H1 (cell line): ENCODE measurements at regions not wholly inside any gene's neighbourhood (a gene's known extent, or its start where the extent isn't known, plus 50 kb on each side); places are given as distances from the start of the nearest gene placed in this dataset.

Source experiments
- EP300 ChIP-seq, 2 experiments: IDR thresholded peaks; 1 replicate in 1 of 2; 2 replicates in 1 of 2; pipeline ENCODE4 v1.6.1; 2011 to 2012; ENCODE audit warnings: low read depth in 2 of 2, low read length in 2 of 2, mild to moderate bottlenecking in 2 of 2, borderline replicate concordance in 1 of 2, inconsistent platforms in 1 of 2, moderate library complexity in 1 of 2
- EZH2 ChIP-seq: fragments of 200-600 bp; sonication (generic); IDR thresholded peaks from 2 replicates; pipeline ENCODE4 v1.7.1; 2012; ENCODE audit warnings: low read depth, mild to moderate bottlenecking, moderate library complexity, low read length, inconsistent platforms; ENCODE audit not compliant: severe bottlenecking
- MAFK ChIP-seq: IDR thresholded peaks from 2 replicates; pipeline ENCODE4 v1.6.1; 2012; ENCODE audit warnings: low read depth, mild to moderate bottlenecking, improper control_type of control experiment, low read length
- POLR2A ChIP-seq, 2 experiments: IDR thresholded peaks; 1 replicate in 1 of 2; 2 replicates in 1 of 2; pipeline ENCODE4 v1.6.1; 2011; ENCODE audit warnings: low read depth in 2 of 2, low read length in 2 of 2, mild to moderate bottlenecking in 2 of 2; ENCODE audit errors: control extremely low read depth in 1 of 2
- POLR2AphosphoS5 ChIP-seq: IDR thresholded peaks from 2 replicates; pipeline ENCODE4 v1.6.1; 2011; ENCODE audit warnings: low read depth, low read length
- SRF ChIP-seq: IDR thresholded peaks from 2 replicates; pipeline ENCODE4 v1.6.1; 2011; ENCODE audit warnings: mild to moderate bottlenecking, low read depth, low read length, moderate library complexity
- TCF12 ChIP-seq: IDR thresholded peaks from 2 replicates; pipeline ENCODE4 v1.6.1; 2011; ENCODE audit warnings: low read depth, mild to moderate bottlenecking, low read length
- TF ChIP-seq, protein P1 (sequence below), 3 experiments: IDR thresholded peaks; 1 replicate in 2 of 3; 2 replicates in 1 of 3; pipeline versions ENCODE4 v1.5.1 to v1.6.1; 2011; ENCODE audit warnings: low read length in 3 of 3, mild to moderate bottlenecking in 3 of 3, inconsistent platforms in 2 of 3, low read depth in 1 of 3, moderate library complexity in 1 of 3; ENCODE audit not compliant: insufficient read depth in 1 of 3; ENCODE audit errors: control extremely low read depth in 1 of 3

- no peak for TF ChIP-seq EZH2
- no peak for TF ChIP-seq POLR2AphosphoS5
- TF ChIP-seq TCF12: no peak
- TF ChIP-seq, protein P1, sequence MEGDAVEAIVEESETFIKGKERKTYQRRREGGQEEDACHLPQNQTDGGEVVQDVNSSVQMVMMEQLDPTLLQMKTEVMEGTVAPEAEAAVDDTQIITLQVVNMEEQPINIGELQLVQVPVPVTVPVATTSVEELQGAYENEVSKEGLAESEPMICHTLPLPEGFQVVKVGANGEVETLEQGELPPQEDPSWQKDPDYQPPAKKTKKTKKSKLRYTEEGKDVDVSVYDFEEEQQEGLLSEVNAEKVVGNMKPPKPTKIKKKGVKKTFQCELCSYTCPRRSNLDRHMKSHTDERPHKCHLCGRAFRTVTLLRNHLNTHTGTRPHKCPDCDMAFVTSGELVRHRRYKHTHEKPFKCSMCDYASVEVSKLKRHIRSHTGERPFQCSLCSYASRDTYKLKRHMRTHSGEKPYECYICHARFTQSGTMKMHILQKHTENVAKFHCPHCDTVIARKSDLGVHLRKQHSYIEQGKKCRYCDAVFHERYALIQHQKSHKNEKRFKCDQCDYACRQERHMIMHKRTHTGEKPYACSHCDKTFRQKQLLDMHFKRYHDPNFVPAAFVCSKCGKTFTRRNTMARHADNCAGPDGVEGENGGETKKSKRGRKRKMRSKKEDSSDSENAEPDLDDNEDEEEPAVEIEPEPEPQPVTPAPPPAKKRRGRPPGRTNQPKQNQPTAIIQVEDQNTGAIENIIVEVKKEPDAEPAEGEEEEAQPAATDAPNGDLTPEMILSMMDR (IDR thresholded peaks at IDR 0.05; ENCODE audit: control extremely low read depth in 1 of 3, insufficient read depth in 1 of 3, low read depth in 1 of 3, low read length in 3 of 3): no peak
- no peak for TF ChIP-seq EP300 (IDR thresholded peaks at IDR 0.05; ENCODE audit: borderline replicate concordance in 1 of 2, low read depth in 2 of 2, low read length in 2 of 2)
- no peak for TF ChIP-seq MAFK
- no peak for TF ChIP-seq POLR2A (IDR thresholded peaks at IDR 0.05; ENCODE audit: control extremely low read depth in 1 of 2, low read depth in 2 of 2, low read length in 2 of 2)
- TF ChIP-seq SRF: no peak
These were observed 158.6 kb upstream of the HS6ST1 start for GRCh38 chr2:128477026-128477820.
